ENCODE measurements at regions not wholly inside any gene's neighbourhood (a gene's known extent, or its start where the extent isn't known, plus 50 kb on each side); places are given as distances from the start of the nearest gene placed in this dataset.

DNA sequence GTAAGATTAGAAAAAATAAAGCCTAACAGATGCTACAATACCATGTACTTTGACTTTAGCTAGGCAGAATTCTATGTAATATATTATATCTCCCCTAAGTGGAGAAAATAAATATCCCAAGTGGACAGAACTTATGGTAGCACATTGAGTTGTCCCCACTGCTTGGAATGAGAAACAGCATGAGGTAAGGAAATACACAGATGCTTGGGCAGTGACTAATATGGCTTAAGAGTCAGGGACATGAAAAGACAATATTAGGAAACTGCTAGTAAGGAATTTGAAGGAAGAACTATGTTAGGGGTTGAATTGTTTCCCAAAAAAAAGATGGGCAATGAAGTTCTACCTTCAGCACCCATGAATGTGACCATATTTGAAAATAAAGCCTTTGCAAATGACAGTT lies 2265.1 kb downstream of the PCDH7 start:
- TF ChIP-seq, protein P1, sequence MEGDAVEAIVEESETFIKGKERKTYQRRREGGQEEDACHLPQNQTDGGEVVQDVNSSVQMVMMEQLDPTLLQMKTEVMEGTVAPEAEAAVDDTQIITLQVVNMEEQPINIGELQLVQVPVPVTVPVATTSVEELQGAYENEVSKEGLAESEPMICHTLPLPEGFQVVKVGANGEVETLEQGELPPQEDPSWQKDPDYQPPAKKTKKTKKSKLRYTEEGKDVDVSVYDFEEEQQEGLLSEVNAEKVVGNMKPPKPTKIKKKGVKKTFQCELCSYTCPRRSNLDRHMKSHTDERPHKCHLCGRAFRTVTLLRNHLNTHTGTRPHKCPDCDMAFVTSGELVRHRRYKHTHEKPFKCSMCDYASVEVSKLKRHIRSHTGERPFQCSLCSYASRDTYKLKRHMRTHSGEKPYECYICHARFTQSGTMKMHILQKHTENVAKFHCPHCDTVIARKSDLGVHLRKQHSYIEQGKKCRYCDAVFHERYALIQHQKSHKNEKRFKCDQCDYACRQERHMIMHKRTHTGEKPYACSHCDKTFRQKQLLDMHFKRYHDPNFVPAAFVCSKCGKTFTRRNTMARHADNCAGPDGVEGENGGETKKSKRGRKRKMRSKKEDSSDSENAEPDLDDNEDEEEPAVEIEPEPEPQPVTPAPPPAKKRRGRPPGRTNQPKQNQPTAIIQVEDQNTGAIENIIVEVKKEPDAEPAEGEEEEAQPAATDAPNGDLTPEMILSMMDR (conservative IDR thresholded peaks at IDR 0.05; ENCODE audit: low read depth, low read length), result no peak
- no peak for TF ChIP-seq EZH2 (IDR thresholded peaks at IDR 0.05; ENCODE audit: low read length, unreplicated experiment)
